Progenitor cell of endocrine pancreas (in vitro differentiated cells): ENCODE measurements at regions not wholly inside any gene's neighbourhood (a gene's known extent, or its start where the extent isn't known, plus 50 kb on each side); places are given as distances from the start of the nearest gene placed in this dataset.
"Not testable (repeated sequence)": the region's sequence is repeated elsewhere in the genome, so short reads cannot be mapped to it uniquely, and the experiment has no call there.

Experiments used
- DNase-seq: peaks from one replicate; pipeline ENCODE4 v3.0.0; 2021; ENCODE audit warnings: low spot score; ENCODE audit not compliant: unreplicated experiment
- H3K27ac Mint-ChIP-seq: 2 replicates; pipeline ENCODE4 v1.8.0; 2021; ENCODE audit warnings: mild to moderate bottlenecking, moderate library complexity, mixed read lengths
- H3K27me3 Mint-ChIP-seq: 2 replicates; pipeline ENCODE4 v1.8.0; 2021; ENCODE audit warnings: mixed read lengths
- H3K36me3 Mint-ChIP-seq: 2 replicates; pipeline ENCODE4 v1.8.0; 2022; ENCODE audit warnings: mixed read lengths; ENCODE audit not compliant: insufficient read depth
- H3K4me1 Mint-ChIP-seq: 2 replicates; pipeline ENCODE4 v1.8.0; 2021; ENCODE audit warnings: low read depth, mixed read lengths
- H3K4me3 Mint-ChIP-seq: 2 replicates; pipeline ENCODE4 v1.8.0; 2021; ENCODE audit warnings: low read depth, mild to moderate bottlenecking, moderate library complexity, mixed read lengths
- H3K9me3 Mint-ChIP-seq: 2 replicates; pipeline ENCODE4 v1.8.0; 2021; ENCODE audit warnings: low read depth, mixed read lengths
- TF ChIP-seq, protein P1 (sequence below): fragments of 200-600 bp; sonication (generic); IDR thresholded peaks from one replicate; pipeline ENCODE4 v1.5.0; 2021; ENCODE audit warnings: antibody characterized with exemption, mild to moderate bottlenecking; ENCODE audit not compliant: unreplicated experiment

DNA sequence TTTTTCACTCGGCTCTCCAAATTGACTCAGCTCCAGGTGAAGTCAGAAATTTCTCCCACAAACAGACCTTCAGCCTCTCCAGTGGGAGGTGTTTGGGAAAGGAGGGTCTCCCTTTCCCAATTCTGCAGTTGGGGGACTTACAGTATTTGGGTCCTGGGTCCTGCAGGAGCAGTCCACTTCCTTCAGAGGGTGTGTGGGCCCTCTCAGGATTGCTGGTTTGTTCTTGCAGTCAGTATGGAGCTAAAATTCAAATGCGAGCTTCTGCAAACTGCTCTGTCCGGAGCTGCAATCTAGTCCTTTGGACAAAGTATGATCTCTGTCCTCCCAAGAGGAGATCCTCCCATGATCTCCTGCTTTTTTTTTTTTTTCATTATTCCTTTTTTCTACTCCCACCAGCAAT lies 87.9 kb upstream of the MSTN start:
- no peaks in the 10 kb centered on the region for H3K4me1 Mint-ChIP-seq
- TF ChIP-seq, protein P1, sequence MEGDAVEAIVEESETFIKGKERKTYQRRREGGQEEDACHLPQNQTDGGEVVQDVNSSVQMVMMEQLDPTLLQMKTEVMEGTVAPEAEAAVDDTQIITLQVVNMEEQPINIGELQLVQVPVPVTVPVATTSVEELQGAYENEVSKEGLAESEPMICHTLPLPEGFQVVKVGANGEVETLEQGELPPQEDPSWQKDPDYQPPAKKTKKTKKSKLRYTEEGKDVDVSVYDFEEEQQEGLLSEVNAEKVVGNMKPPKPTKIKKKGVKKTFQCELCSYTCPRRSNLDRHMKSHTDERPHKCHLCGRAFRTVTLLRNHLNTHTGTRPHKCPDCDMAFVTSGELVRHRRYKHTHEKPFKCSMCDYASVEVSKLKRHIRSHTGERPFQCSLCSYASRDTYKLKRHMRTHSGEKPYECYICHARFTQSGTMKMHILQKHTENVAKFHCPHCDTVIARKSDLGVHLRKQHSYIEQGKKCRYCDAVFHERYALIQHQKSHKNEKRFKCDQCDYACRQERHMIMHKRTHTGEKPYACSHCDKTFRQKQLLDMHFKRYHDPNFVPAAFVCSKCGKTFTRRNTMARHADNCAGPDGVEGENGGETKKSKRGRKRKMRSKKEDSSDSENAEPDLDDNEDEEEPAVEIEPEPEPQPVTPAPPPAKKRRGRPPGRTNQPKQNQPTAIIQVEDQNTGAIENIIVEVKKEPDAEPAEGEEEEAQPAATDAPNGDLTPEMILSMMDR: no peak
- H3K27me3 Mint-ChIP-seq: no peaks in the 10 kb centered on the region
- H3K4me3 Mint-ChIP-seq: no peak overlapping the region
- H3K36me3 Mint-ChIP-seq: peaks cover 1% of the 10 kb centered on the region
- H3K9me3 Mint-ChIP-seq: peaks cover 28% of the 10 kb centered on the region
- no peak for DNase-seq
- H3K27ac Mint-ChIP-seq: no peak overlapping the region

DNA sequence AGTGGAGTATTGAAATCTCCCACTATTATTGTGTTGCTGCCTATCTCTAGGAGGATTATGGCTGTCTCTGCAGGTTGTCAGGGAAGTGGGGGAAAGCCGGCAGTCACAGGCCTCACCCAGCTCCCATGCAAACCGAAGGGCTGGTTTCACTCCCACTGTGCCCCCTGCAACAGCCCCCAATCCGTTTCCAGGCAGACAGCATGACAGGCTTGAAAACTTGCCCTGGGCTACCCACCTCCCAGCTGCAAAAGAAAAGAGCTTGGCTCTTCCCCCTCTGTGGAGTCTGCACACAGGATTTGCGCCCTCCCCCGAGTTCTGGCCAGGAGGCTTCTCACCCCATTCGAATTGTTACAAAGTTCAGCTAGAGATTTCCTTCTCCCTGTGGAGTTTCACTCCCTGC lies 87.4 kb upstream of the MSTN start:
- DNase-seq: no peak
- no peaks in the 10 kb centered on the region for H3K4me1 Mint-ChIP-seq
- H3K9me3 Mint-ChIP-seq: peaks cover 28% of the 10 kb centered on the region
- TF ChIP-seq, protein P1: no peak
- H3K27ac Mint-ChIP-seq: no peak overlapping the region
- H3K4me3 Mint-ChIP-seq: no peak overlapping the region
- H3K36me3 Mint-ChIP-seq: peaks cover 1% of the 10 kb centered on the region
- no peaks in the 10 kb centered on the region for H3K27me3 Mint-ChIP-seq

DNA sequence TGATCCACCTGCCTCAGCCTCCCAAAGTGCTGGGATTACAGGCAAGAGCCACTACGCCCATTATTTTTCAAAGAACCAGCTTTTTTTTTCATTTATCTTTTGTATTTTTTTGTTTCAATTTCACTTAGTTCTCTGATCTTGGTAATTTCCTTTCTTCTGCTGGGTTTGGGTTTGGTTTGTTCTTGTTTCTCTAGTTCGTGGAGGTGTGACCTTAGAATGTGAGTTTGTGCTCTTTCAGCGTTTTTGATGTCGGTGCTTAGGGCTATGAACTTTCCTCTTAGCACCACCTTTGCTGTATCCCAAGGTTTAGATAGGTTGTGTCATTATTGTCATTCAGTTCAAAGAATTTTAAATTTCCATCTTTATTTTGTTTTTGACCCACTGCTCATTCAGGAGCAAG lies 86.7 kb upstream of the MSTN start:
- no peak overlapping the region for H3K4me3 Mint-ChIP-seq
- no peak overlapping the region for H3K27ac Mint-ChIP-seq
- H3K9me3 Mint-ChIP-seq: peaks cover 28% of the 10 kb centered on the region
- H3K4me1 Mint-ChIP-seq: no peaks in the 10 kb centered on the region
- H3K27me3 Mint-ChIP-seq: no peaks in the 10 kb centered on the region
- DNase-seq: no peak
- H3K36me3 Mint-ChIP-seq: peaks cover 1% of the 10 kb centered on the region
- TF ChIP-seq, protein P1: no peak

DNA sequence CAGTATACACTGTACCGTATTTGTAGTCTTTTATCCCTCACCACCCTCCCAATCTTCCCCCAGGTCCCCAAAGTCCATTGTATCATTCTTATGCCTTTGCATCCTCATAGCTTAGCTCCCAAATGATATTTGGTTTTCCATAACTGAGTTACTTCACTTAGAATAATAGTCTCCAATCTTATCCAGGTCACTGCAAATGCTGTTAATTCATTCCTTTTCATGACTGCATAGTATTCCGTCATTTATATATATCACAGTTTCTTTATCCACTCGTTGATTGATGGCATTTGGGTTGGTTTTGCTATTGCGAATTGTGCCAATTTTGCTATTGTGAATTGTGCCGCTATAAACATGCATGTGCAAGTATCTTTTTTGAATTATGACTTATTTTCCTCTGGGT lies 83.6 kb upstream of the MSTN start:
- peaks cover 37% of the 10 kb centered on the region for H3K9me3 Mint-ChIP-seq
- H3K4me1 Mint-ChIP-seq, DNase-seq, H3K4me3 Mint-ChIP-seq, H3K27ac Mint-ChIP-seq, H3K27me3 Mint-ChIP-seq, H3K36me3 Mint-ChIP-seq: not testable (repeated sequence)

DNA sequence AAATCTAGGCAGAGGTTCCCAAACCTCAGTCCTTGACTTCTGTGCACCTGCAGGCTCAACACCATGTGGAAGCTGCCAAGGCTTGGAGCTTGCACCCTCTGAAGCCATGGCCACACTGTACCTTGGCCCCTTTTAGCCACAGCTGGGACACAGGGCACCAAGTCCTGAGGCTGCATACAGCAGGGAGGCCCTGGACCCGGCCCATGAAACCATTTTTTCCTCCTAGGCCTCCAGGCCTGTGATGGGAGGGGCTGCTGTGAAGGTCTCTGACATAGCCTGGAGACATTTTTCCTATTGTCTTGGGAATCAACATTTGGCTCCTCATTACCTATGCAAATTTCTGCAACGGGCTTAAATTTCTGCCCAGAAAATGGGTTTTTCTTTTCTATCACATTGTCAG lies 77.9 kb upstream of the MSTN start:
- H3K36me3 Mint-ChIP-seq: peaks cover 13% of the 10 kb centered on the region
- not testable (repeated sequence) for DNase-seq, H3K27ac Mint-ChIP-seq, H3K27me3 Mint-ChIP-seq, H3K4me3 Mint-ChIP-seq, H3K4me1 Mint-ChIP-seq
- peaks cover 34% of the 10 kb centered on the region for H3K9me3 Mint-ChIP-seq

DNA sequence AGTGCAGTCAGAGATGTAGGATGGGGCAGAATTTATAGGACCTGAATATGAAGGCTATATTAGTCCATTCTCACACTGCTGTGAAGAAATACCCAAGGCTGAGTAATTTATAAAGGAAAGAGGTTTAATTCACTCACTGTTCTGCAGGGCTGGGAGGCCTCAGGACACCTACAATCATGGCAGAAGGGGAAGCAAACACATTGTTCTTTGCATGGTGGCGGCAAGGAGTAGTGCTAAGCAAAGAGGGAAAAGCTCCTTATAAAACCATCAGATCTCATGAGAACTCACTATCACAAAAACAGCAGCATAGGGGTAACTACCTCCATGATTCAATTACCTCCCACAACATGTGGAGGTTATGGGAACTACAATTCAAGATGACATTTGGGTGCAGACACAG lies 76.8 kb upstream of the MSTN start:
- TF ChIP-seq, protein P1: no peak
- Mint-ChIP-seq H3K4me1 (no peaks in the 10 kb centered on the region), H3K4me3 (no peak overlapping the region), H3K36me3 (peaks cover 15% of the 10 kb centered on the region), H3K27ac (no peak overlapping the region), H3K27me3 (no peaks in the 10 kb centered on the region), H3K9me3 (peaks cover 36% of the 10 kb centered on the region)
- DNase-seq: no peak
